NB4 (cell line): ENCODE measurements at regions not wholly inside any gene's neighbourhood (a gene's known extent, or its start where the extent isn't known, plus 50 kb on each side); places are given as distances from the start of the nearest gene placed in this dataset.

Source experiments
- DNase-seq: peaks from one replicate; pipeline ENCODE4 v3.0.0; 2010; ENCODE audit warnings: low read depth
- H3K4me3 ChIP-seq: one replicate; pipeline ENCODE4 v1.5.1; 2011; ENCODE audit warnings: mild to moderate bottlenecking, low read depth, low read length, moderate library complexity
- CTCF ChIP-seq: IDR thresholded peaks from one replicate; pipeline ENCODE4 v1.5.1; 2012; ENCODE audit warnings: low read depth, low read length
- MYC ChIP-seq: IDR thresholded peaks from 2 replicates; pipeline ENCODE4 v1.6.1; 2011; ENCODE audit warnings: low read depth, low read length
- POLR2A ChIP-seq: IDR thresholded peaks from 2 replicates; pipeline ENCODE4 v1.6.1; 2011; ENCODE audit warnings: mild to moderate bottlenecking; ENCODE audit not compliant: insufficient read length; ENCODE audit errors: extremely low read depth
- TF ChIP-seq, protein P1 (sequence below): IDR thresholded peaks from 2 replicates; pipeline ENCODE4 v1.6.1; 2011; ENCODE audit warnings: low read depth, low read length

DNA sequence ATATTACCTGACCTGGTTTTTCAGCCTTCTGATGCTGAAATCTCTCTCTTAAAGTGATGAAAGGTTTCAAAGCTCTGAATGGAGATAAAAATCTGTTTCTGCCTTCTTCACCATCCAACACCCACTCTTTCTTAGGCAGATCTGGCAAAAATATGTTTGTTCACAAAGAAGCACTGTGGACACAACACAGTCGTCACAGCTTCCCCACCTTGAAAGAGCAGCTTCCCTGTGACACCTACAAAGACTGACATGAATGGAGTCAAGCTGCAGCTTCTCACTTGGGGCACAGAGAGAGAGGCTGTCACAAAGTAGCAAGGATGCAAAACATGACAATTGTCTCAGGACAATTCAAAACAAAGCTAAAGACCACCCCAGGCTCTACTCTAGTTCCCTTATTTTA, 86.5 kb downstream of the ICOS start:
- no peak for DNase-seq
- TF ChIP-seq MYC (no peak), CTCF (no peak), POLR2A (no peak)
- TF ChIP-seq, protein P1, sequence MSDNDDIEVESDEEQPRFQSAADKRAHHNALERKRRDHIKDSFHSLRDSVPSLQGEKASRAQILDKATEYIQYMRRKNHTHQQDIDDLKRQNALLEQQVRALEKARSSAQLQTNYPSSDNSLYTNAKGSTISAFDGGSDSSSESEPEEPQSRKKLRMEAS = no peak
- no peak overlapping the region for H3K4me3 ChIP-seq

- TF ChIP-seq CTCF (peak; percentile 37), POLR2A (no peak)
- H3K4me3 ChIP-seq = no peak overlapping the region
- peak; percentile 35 for DNase-seq
These were observed 87.9 kb downstream of the ICOS start for GRCh38 chr2:204024503-204024902.

- H3K4me3 ChIP-seq = no peak overlapping the region
- no peak for TF ChIP-seq CTCF
- TF ChIP-seq MYC = no peak
- TF ChIP-seq, protein P1 = no peak
- no peak for TF ChIP-seq POLR2A
- no peak for DNase-seq
These were observed 88.4 kb downstream of the ICOS start for GRCh38 chr2:204024906-204025475.

GRCh38 chr2:204026294-204026693, 89.7 kb downstream of the ICOS start:
- no peak for DNase-seq
- H3K4me3 ChIP-seq = no peak overlapping the region
- TF ChIP-seq, protein P1 = no peak
- peak; percentile 51 for TF ChIP-seq CTCF

- no peak for TF ChIP-seq MYC
- no peak for DNase-seq
- H3K4me3 ChIP-seq = no peak overlapping the region
These were observed 90.5 kb downstream of the ICOS start for GRCh38 chr2:204027091-204027490.

- H3K4me3 ChIP-seq = no peak overlapping the region
- no peak for DNase-seq
- TF ChIP-seq CTCF (no peak), MYC (no peak), POLR2A (no peak)
- TF ChIP-seq, protein P1 = no peak
These were observed 93.8 kb downstream of the ICOS start for GRCh38 chr2:204030322-204030721.

DNA sequence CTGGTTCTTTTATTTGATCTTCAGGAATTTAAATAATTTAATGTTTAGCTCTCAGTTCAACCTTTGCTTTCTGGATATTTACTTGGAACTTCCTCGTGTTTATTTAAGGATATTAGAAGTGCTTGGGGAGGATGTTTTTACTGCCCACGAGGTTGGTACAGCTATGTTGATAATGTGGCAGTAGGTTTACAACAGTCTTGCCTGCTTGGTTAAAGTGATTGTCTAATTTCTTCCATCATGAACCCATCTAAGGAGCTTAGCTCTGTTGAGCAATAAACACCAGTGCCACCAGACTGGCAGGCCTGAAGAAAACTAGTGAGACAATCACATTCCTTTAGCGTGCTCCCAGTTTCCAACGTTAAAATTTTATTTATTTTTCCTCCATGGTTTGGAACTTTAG, 94.5 kb downstream of the ICOS start:
- no peak for DNase-seq
- TF ChIP-seq CTCF = no peak
- no peak for TF ChIP-seq MYC
- TF ChIP-seq, protein P1 = no peak
- no peak for TF ChIP-seq POLR2A

More for the DNA sequence above, 94.5 kb downstream of the ICOS start:
- no peak overlapping the region for H3K4me3 ChIP-seq
